ENCODE measurements at regions not wholly inside any gene's neighbourhood (a gene's known extent, or its start where the extent isn't known, plus 50 kb on each side); places are given as distances from the start of the nearest gene placed in this dataset.

DNA sequence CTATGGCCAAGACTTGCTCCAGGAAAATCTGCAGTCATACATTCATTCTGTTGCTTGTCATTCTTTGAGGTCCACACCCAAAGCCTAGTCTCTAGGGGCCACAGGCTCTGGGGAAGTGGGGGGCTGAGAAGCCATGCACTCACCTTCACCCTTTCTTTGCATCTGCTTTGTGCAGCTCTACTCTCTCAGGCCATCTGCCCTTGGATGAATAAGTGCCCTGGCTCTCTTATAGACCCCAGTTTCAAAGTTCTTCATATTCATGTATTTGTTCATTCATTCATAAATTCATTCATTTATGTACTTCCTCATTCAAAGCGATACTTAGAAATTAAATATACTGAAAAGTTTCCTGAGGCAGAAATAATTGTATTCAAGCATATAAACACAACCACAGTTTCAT, 130.3 kb upstream of the FAM98A start:
- H3K27me3 ChIP-seq (replicated peaks; ENCODE audit: insufficient read depth, low read depth, low read length, poor library complexity) = no peaks in the 10 kb centered on the region
- no peak for DNase-seq (ENCODE audit: low spot score)
- H3K4me1 ChIP-seq (ENCODE audit: insufficient read depth, low read length, poor library complexity, severe bottlenecking) = peaks cover 8% of the 10 kb centered on the region
- H3K4me3 ChIP-seq (ENCODE audit: low read depth, low read length, poor library complexity, severe bottlenecking) = no peak overlapping the region
- POLR2A ChIA-PET (ENCODE audit: low non-redundant PET) = no interaction called here
- H3K27ac ChIP-seq (ENCODE audit: low read depth, low read length, poor library complexity, severe bottlenecking) = no peak overlapping the region
- no peaks in the 10 kb centered on the region for H3K36me3 ChIP-seq (ENCODE audit: insufficient read depth, low read length, poor library complexity, severe bottlenecking)
- no peak for TF ChIP-seq EZH2 (IDR thresholded peaks at IDR 0.05; ENCODE audit: borderline replicate concordance, low read depth, low read length, poor library complexity, severe bottlenecking)
- TF ChIP-seq, protein P1, sequence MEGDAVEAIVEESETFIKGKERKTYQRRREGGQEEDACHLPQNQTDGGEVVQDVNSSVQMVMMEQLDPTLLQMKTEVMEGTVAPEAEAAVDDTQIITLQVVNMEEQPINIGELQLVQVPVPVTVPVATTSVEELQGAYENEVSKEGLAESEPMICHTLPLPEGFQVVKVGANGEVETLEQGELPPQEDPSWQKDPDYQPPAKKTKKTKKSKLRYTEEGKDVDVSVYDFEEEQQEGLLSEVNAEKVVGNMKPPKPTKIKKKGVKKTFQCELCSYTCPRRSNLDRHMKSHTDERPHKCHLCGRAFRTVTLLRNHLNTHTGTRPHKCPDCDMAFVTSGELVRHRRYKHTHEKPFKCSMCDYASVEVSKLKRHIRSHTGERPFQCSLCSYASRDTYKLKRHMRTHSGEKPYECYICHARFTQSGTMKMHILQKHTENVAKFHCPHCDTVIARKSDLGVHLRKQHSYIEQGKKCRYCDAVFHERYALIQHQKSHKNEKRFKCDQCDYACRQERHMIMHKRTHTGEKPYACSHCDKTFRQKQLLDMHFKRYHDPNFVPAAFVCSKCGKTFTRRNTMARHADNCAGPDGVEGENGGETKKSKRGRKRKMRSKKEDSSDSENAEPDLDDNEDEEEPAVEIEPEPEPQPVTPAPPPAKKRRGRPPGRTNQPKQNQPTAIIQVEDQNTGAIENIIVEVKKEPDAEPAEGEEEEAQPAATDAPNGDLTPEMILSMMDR (conservative IDR thresholded peaks at IDR 0.05; ENCODE audit: low read depth, low read length) = no peak
- CTCF ChIA-PET = no interaction called here
- BruUV-seq (replicated peaks) = no TSS peak
- H3K9me3 ChIP-seq (ENCODE audit: low read depth, low read length, poor library complexity, severe bottlenecking) = no peaks in the 10 kb centered on the region
- intact Hi-C loops (cut with micrococcal nuclease; ENCODE audit: unreplicated experiment) = no loop called here

DNA sequence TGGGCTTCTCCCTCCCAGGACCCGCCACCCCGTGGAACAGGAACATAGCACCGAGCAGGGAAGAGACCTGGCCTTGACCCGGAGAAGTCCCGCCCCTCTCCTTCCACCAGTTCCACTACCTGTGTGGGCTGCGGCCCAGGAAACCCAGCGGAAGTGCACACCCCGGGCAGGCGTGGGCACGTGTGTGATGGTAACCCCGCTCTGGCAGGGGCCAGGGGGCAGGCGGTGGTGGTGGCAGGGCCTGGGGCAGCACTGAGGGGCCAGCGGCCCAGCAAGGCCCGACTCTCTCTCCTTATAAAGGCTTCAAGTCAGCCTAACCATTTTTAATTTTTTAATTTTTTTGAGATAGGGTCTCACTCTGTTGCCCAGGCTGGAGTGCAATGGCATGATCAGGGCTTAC, 129.0 kb upstream of the FAM98A start:
- CTCF ChIA-PET = no interaction called here
- Histone ChIP-seq H3K4me1 (ENCODE audit: insufficient read depth, low read length, poor library complexity, severe bottlenecking) (peaks cover 11% of the 10 kb centered on the region), H3K4me3 (ENCODE audit: low read depth, low read length, poor library complexity, severe bottlenecking) (no peak overlapping the region), H3K27me3 (replicated peaks; ENCODE audit: insufficient read depth, low read depth, low read length, poor library complexity) (no peaks in the 10 kb centered on the region), H3K36me3 (ENCODE audit: insufficient read depth, low read length, poor library complexity, severe bottlenecking) (no peaks in the 10 kb centered on the region), H3K9me3 (ENCODE audit: low read depth, low read length, poor library complexity, severe bottlenecking) (no peaks in the 10 kb centered on the region), H3K27ac (ENCODE audit: low read depth, low read length, poor library complexity, severe bottlenecking) (no peak overlapping the region)
- POLR2A ChIA-PET (ENCODE audit: low non-redundant PET) = no interaction called here
- intact Hi-C loops (cut with micrococcal nuclease; ENCODE audit: unreplicated experiment) = no loop called here
- TF ChIP-seq, protein P1 (conservative IDR thresholded peaks at IDR 0.05; ENCODE audit: low read depth, low read length) = no peak
- DNase-seq (ENCODE audit: low spot score) = no peak
- BruUV-seq (replicated peaks) = no TSS peak

DNA sequence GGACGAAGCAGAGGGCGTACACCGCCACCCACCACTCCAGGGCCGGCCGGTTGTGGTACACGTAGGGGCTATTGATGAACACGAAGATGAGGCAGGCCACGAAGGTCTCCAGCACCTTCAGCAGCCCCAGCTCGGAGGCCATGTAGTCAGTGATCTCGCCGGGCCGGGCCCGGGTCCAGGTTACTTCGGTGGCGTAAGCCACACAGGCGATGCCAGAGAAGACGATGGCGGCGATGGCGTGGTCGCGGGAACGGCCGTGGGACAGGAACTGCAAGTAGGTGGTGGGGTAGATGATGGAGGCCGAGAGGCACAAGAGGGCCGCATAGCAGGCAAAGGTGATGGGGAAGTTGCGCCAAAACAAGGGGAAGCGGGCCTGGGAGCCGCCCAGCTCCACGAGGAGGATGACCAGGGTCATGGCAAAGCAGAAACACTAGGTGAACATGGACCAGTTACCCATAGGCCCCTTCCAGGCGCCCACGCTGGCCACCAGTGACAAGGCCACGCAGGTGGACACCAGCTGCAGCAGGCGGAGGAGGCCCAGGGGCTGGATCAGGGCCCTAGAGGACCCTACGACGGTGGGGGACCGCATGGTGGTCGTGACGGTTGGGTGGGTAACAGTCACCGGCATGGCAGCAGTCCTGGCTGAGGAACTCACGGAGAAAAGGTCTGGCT, 128.4 kb upstream of the FAM98A start:
- no peak for DNase-seq (ENCODE audit: low spot score)
- intact Hi-C loops (cut with micrococcal nuclease; ENCODE audit: unreplicated experiment) = no loop called here
- ChIA-PET CTCF (no interaction called here), POLR2A (ENCODE audit: low non-redundant PET) (no interaction called here)
- no peak for TF ChIP-seq EZH2 (IDR thresholded peaks at IDR 0.05; ENCODE audit: borderline replicate concordance, low read depth, low read length, poor library complexity, severe bottlenecking)
- TF ChIP-seq, protein P1 (conservative IDR thresholded peaks at IDR 0.05; ENCODE audit: low read depth, low read length) = no peak
- Histone ChIP-seq H3K4me3 (ENCODE audit: low read depth, low read length, poor library complexity, severe bottlenecking) (no peak overlapping the region), H3K4me1 (ENCODE audit: insufficient read depth, low read length, poor library complexity, severe bottlenecking) (peaks cover 11% of the 10 kb centered on the region), H3K36me3 (ENCODE audit: insufficient read depth, low read length, poor library complexity, severe bottlenecking) (no peaks in the 10 kb centered on the region), H3K27ac (ENCODE audit: low read depth, low read length, poor library complexity, severe bottlenecking) (no peak overlapping the region), H3K9me3 (ENCODE audit: low read depth, low read length, poor library complexity, severe bottlenecking) (no peaks in the 10 kb centered on the region), H3K27me3 (replicated peaks; ENCODE audit: insufficient read depth, low read depth, low read length, poor library complexity) (no peaks in the 10 kb centered on the region)
- BruUV-seq (replicated peaks) = no TSS peak
